ENCODE measurements at regions not wholly inside any gene's neighbourhood (a gene's known extent, or its start where the extent isn't known, plus 50 kb on each side); places are given as distances from the start of the nearest gene placed in this dataset.
A peak's percentile ranks its signal among the peaks of the same experiment; 100 is the strongest.

DNA sequence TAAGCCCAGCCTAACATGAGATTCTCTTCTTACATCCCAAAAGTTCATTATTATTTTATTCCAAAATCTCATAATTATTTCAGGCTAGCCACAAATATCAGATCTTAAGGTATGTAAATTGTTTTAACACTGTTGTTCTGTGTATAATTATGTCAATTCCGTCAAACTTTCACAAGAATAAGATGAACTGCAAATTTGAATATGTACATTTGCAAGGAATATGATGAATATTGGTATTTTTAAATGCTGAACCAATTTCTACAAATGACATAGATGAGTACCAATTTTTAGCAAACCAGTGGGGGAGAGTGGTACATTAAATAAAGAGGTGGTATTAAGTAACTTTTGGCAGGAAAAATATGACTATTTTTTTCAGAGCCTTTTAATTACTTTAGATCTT lies 282.3 kb upstream of the MAD2L1 start:
- H3K4me1 Mint-ChIP-seq (ENCODE audit: low read depth): no peaks in the 10 kb centered on the region
- DNase-seq: no peak
- H3K9me3 Mint-ChIP-seq: no peaks in the 10 kb centered on the region
- intact Hi-C loops (cut with micrococcal nuclease): no loop called here
- no peak for ATAC-seq
- H3K36me3 Mint-ChIP-seq (ENCODE audit: low read depth): no peaks in the 10 kb centered on the region
- H3K4me3 Mint-ChIP-seq: no peak overlapping the region
- ChIA-PET CTCF (no interaction called here), POLR2A (no interaction called here)
- H3K27me3 Mint-ChIP-seq: no peaks in the 10 kb centered on the region
- H3K27ac Mint-ChIP-seq: no peak overlapping the region
- TF ChIP-seq, protein P1, sequence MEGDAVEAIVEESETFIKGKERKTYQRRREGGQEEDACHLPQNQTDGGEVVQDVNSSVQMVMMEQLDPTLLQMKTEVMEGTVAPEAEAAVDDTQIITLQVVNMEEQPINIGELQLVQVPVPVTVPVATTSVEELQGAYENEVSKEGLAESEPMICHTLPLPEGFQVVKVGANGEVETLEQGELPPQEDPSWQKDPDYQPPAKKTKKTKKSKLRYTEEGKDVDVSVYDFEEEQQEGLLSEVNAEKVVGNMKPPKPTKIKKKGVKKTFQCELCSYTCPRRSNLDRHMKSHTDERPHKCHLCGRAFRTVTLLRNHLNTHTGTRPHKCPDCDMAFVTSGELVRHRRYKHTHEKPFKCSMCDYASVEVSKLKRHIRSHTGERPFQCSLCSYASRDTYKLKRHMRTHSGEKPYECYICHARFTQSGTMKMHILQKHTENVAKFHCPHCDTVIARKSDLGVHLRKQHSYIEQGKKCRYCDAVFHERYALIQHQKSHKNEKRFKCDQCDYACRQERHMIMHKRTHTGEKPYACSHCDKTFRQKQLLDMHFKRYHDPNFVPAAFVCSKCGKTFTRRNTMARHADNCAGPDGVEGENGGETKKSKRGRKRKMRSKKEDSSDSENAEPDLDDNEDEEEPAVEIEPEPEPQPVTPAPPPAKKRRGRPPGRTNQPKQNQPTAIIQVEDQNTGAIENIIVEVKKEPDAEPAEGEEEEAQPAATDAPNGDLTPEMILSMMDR (IDR thresholded peaks at IDR 0.05): no peak

GRCh38 chr4:120348521-120348920 lies 281.9 kb upstream of the MAD2L1 start:
- DNase-seq (no peak), ATAC-seq (no peak)
- intact Hi-C loops (cut with micrococcal nuclease): no loop called here
- ChIA-PET CTCF (no interaction called here), POLR2A (no interaction called here)
- Mint-ChIP-seq H3K9me3 (no peaks in the 10 kb centered on the region), H3K36me3 (ENCODE audit: low read depth) (no peaks in the 10 kb centered on the region), H3K4me1 (ENCODE audit: low read depth) (no peaks in the 10 kb centered on the region), H3K4me3 (no peak overlapping the region), H3K27ac (no peak overlapping the region), H3K27me3 (no peaks in the 10 kb centered on the region)
- TF ChIP-seq, protein P1 (IDR thresholded peaks at IDR 0.05): no peak

- CTCF ChIA-PET: interaction anchor here (1.3 kb wide), 1 partner anchor 10 kb away, joined by 3 read pairs; no protein-coding TSS in a partner anchor
- H3K4me1 Mint-ChIP-seq (ENCODE audit: low read depth): peaks cover 5% of the 10 kb centered on the region
- no peaks in the 10 kb centered on the region for H3K36me3 Mint-ChIP-seq (ENCODE audit: low read depth)
- H3K4me3 Mint-ChIP-seq: no peak overlapping the region
- no peak for DNase-seq
- H3K9me3 Mint-ChIP-seq: no peaks in the 10 kb centered on the region
- H3K27ac Mint-ChIP-seq: no peak overlapping the region
- peak; percentile 79 for ATAC-seq
- TF ChIP-seq, protein P1 (IDR thresholded peaks at IDR 0.05): no peak
- H3K27me3 Mint-ChIP-seq: peaks cover 5% of the 10 kb centered on the region
- POLR2A ChIA-PET: interaction anchor here (1.0 kb wide), 1 partner anchor 67 kb away, joined by 3 read pairs; no protein-coding TSS in a partner anchor
- intact Hi-C loops (cut with micrococcal nuclease): no loop called here
These were observed 265.1 kb upstream of the MAD2L1 start for GRCh38 chr4:120331486-120332370.

DNA sequence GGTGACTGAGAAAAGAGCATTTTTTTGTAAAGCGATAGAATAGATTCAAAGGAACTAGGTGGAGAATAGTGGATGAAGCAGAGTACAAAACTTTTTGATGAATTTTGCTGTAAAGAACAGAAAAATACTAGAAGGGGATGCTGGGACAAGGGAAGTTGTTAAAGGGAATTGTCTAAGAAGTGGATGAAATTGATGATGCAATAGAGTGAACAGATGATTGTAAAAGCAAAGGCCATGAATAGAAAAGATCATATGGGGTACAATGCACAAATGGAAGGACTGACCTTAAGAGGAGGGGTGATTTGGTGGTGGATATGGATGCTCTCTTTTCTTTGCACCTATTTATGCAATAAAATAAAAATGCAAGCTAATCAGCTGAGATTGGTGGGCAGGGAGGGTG lies 262.7 kb upstream of the MAD2L1 start:
- intact Hi-C loops (cut with micrococcal nuclease): no loop called here
- DNase-seq (no peak), ATAC-seq (no peak)
- no peak overlapping the region for H3K27ac Mint-ChIP-seq
- ChIA-PET CTCF (no interaction called here), POLR2A (no interaction called here)
- no peaks in the 10 kb centered on the region for H3K36me3 Mint-ChIP-seq (ENCODE audit: low read depth)
- H3K27me3 Mint-ChIP-seq: peaks cover 3% of the 10 kb centered on the region
- no peaks in the 10 kb centered on the region for H3K9me3 Mint-ChIP-seq
- peaks cover 5% of the 10 kb centered on the region for H3K4me1 Mint-ChIP-seq (ENCODE audit: low read depth)
- TF ChIP-seq, protein P1 (IDR thresholded peaks at IDR 0.05): no peak
- H3K4me3 Mint-ChIP-seq: no peak overlapping the region

GRCh38 chr4:120327276-120327675 lies 260.6 kb upstream of the MAD2L1 start:
- intact Hi-C loops (cut with micrococcal nuclease): no loop called here
- H3K27me3 Mint-ChIP-seq: peaks cover 3% of the 10 kb centered on the region
- ChIA-PET POLR2A (no interaction called here), CTCF (no interaction called here)
- no peaks in the 10 kb centered on the region for H3K9me3 Mint-ChIP-seq
- ATAC-seq (no peak), DNase-seq (no peak)
- peaks cover 5% of the 10 kb centered on the region for H3K4me1 Mint-ChIP-seq (ENCODE audit: low read depth)
- no peaks in the 10 kb centered on the region for H3K36me3 Mint-ChIP-seq (ENCODE audit: low read depth)
- no peak overlapping the region for H3K27ac Mint-ChIP-seq
- TF ChIP-seq, protein P1 (IDR thresholded peaks at IDR 0.05): no peak
- no peak overlapping the region for H3K4me3 Mint-ChIP-seq
